H1 (cell line): ENCODE measurements at regions not wholly inside any gene's neighbourhood (a gene's known extent, or its start where the extent isn't known, plus 50 kb on each side); places are given as distances from the start of the nearest gene placed in this dataset.

Experiments
- CTCF ChIA-PET: fragments of 300-600 bp; sonication (Branson Sonifier 250); formaldehyde crosslinking; loops from one replicate; lab custom pipeline; 2021; ENCODE audit not compliant: partially characterized antibody; lab: Charles Lee
- POLR2A ChIA-PET: fragments of 300-600 bp; sonication (Branson Sonifier 250); formaldehyde crosslinking; loops from one replicate; lab custom pipeline; 2021; ENCODE audit warnings: inconsistent platforms; ENCODE audit not compliant: partially characterized antibody; lab: Charles Lee
- DNase-seq, 2 experiments: peaks; one replicate each; pipeline versions ENCODE4 v3.0.0 to v3.0.0-alpha.2; 2010 to 2022; ENCODE audit warnings: low spot score in 2 of 2, low read depth in 1 of 2, mixed read lengths in 1 of 2
- FAIRE-seq: peaks from 2 replicates; lab custom pipeline; 2011; peaks lifted over from hg19 to GRCh38; lab: Jason Lieb, UNC
- H2AFZ ChIP-seq: 2 replicates; pipeline ENCODE4 v1.8.1; 2012; ENCODE audit warnings: low read length, inconsistent platforms
- H2AK5ac ChIP-seq: 2 replicates; pipeline ENCODE4 v1.6.1; 2013; ENCODE audit warnings: low read depth, low read length
- H2BK120ac ChIP-seq: replicated peaks from 2 replicates; pipeline ENCODE3; 2013; ENCODE audit warnings: low read depth, low read length, inconsistent platforms
- H2BK12ac ChIP-seq: 2 replicates; pipeline ENCODE4 v1.6.1; 2013; ENCODE audit warnings: low read depth, low read length
- H2BK15ac ChIP-seq: 2 replicates; pipeline ENCODE4 v1.6.1; 2013; ENCODE audit warnings: low read length
- H2BK20ac ChIP-seq: 2 replicates; pipeline ENCODE4 v1.6.1; 2013; ENCODE audit warnings: low read length
- H2BK5ac ChIP-seq: 2 replicates; pipeline ENCODE4 v1.6.1; 2013; ENCODE audit warnings: low read depth, low read length
- H3K14ac ChIP-seq: 2 replicates; pipeline ENCODE4 v1.6.1; 2013; ENCODE audit warnings: inconsistent platforms; ENCODE audit not compliant: insufficient read length
- H3K18ac ChIP-seq: 2 replicates; pipeline ENCODE4 v1.6.1; 2013; ENCODE audit warnings: low read length; ENCODE audit errors: extremely low read depth
- H3K23ac ChIP-seq: 2 replicates; pipeline ENCODE4 v1.6.1; 2013; ENCODE audit warnings: inconsistent platforms; ENCODE audit not compliant: insufficient read length
- H3K23me2 ChIP-seq: 2 replicates; pipeline ENCODE4 v1.6.1; 2013; ENCODE audit warnings: low read depth, low read length
- H3K27ac ChIP-seq: 2 replicates; pipeline ENCODE4 v1.6.1; 2011; ENCODE audit warnings: low read depth, low read length, inconsistent platforms
- H3K27me3 ChIP-seq, 4 experiments: replicated peaks in 1 of 4; 1 replicate in 1 of 4; 2 replicates in 3 of 4; pipeline versions ENCODE4 v1.6.1 to v1.8.1; 2011 to 2013; ENCODE audit warnings: low read length in 3 of 4, mild to moderate bottlenecking in 3 of 4, inconsistent platforms in 2 of 4, mixed read lengths in 2 of 4, moderate library complexity in 1 of 4; ENCODE audit not compliant: control insufficient read depth in 3 of 4, insufficient read depth in 3 of 4; ENCODE audit errors: extremely low read depth in 1 of 4
- H3K36me3 ChIP-seq, 4 experiments: 2 replicates each; pipeline versions ENCODE4 v1.6.1 to v1.8.1; 2011 to 2013; ENCODE audit warnings: mild to moderate bottlenecking in 4 of 4, low read length in 3 of 4, moderate library complexity in 2 of 4, control low read depth in 1 of 4, inconsistent platforms in 1 of 4; ENCODE audit not compliant: insufficient read depth in 4 of 4, control insufficient read depth in 2 of 4
- H3K4ac ChIP-seq: replicated peaks from 2 replicates; pipeline ENCODE3; 2013; ENCODE audit warnings: low read length, low read depth, mixed read lengths, inconsistent platforms; ENCODE audit not compliant: insufficient read length
- H3K4me1 ChIP-seq, 4 experiments: replicated peaks in 1 of 4; 1 replicate in 1 of 4; 2 replicates in 3 of 4; pipeline versions ENCODE4 v1.6.1 to v1.8.1; 2011 to 2013; ENCODE audit warnings: low read length in 3 of 4, inconsistent platforms in 2 of 4, mixed read lengths in 1 of 4; ENCODE audit not compliant: insufficient read depth in 4 of 4, control insufficient read depth in 3 of 4
- H3K4me2 ChIP-seq, 2 experiments: 2 replicates each; pipeline versions ENCODE4 v1.6.1 to v1.8.1; 2011 to 2013; ENCODE audit warnings: low read depth in 2 of 2, low read length in 2 of 2, control low read depth in 1 of 2, inconsistent platforms in 1 of 2, mild to moderate bottlenecking in 1 of 2; ENCODE audit not compliant: insufficient read depth in 1 of 2
- H3K4me3 ChIP-seq, 4 experiments: fragments of 200-600, 300-600 bp in 1 of 4; sonication (generic), shearing (Covaris generic), sonication (Bioruptor Twin) in 1 of 4; 2 replicates each; pipeline versions ENCODE4 v1.5.1 to v1.8.1; 2011 to 2016; ENCODE audit warnings: low read length in 4 of 4, low read depth in 3 of 4, control low read depth in 2 of 4, inconsistent platforms in 2 of 4, mild to moderate bottlenecking in 2 of 4, mixed read lengths in 1 of 4, moderate library complexity in 1 of 4; ENCODE audit not compliant: insufficient read depth in 2 of 4; ENCODE audit errors: extremely low read depth in 1 of 4
- H3K56ac ChIP-seq: replicated peaks from 2 replicates; pipeline ENCODE3; 2013; ENCODE audit warnings: low read depth, mild to moderate bottlenecking, mixed read lengths, low read length, inconsistent platforms; ENCODE audit not compliant: insufficient read length
- H3K79me1 ChIP-seq: 2 replicates; pipeline ENCODE4 v1.6.1; 2013; ENCODE audit warnings: low read depth, low read length, control low read depth
- H3K79me2 ChIP-seq, 2 experiments: 2 replicates each; pipeline versions ENCODE4 v1.6.1 to v1.8.1; 2012 to 2013; ENCODE audit warnings: low read length in 2 of 2, mild to moderate bottlenecking in 2 of 2, inconsistent platforms in 1 of 2; ENCODE audit not compliant: insufficient read depth in 2 of 2, control insufficient read depth in 1 of 2
- H3K9ac ChIP-seq, 4 experiments: replicated peaks in 1 of 4; 1 replicate in 1 of 4; 2 replicates in 3 of 4; pipeline versions ENCODE4 v1.6.1 to v1.8.1; 2011 to 2013; ENCODE audit warnings: low read depth in 3 of 4, low read length in 3 of 4, control low read depth in 2 of 4, mild to moderate bottlenecking in 2 of 4, moderate library complexity in 2 of 4, inconsistent platforms in 1 of 4; ENCODE audit errors: extremely low read depth in 1 of 4
- H3K9me3 ChIP-seq, 2 experiments: 2 replicates each; pipeline versions ENCODE4 v1.6.1 to v1.8.1; 2012 to 2013; ENCODE audit warnings: mild to moderate bottlenecking in 2 of 2, moderate library complexity in 2 of 2, control low read depth in 1 of 2, inconsistent platforms in 1 of 2, low read depth in 1 of 2, low read length in 1 of 2, mixed read lengths in 1 of 2; ENCODE audit not compliant: insufficient read depth in 2 of 2
- H4K20me1 ChIP-seq, 2 experiments: replicated peaks in 1 of 2; 2 replicates each; pipeline versions ENCODE3 to v1.8.1; 2011 to 2013; ENCODE audit warnings: inconsistent platforms in 2 of 2, low read length in 2 of 2, mild to moderate bottlenecking in 1 of 2; ENCODE audit not compliant: insufficient read depth in 2 of 2, control insufficient read depth in 1 of 2
- H4K5ac ChIP-seq: 2 replicates; pipeline ENCODE4 v1.6.1; 2013; ENCODE audit warnings: low read length, low read depth, mixed read lengths, inconsistent platforms; ENCODE audit not compliant: insufficient read length
- H4K8ac ChIP-seq: 2 replicates; pipeline ENCODE4 v1.8.0; 2013; ENCODE audit warnings: mild to moderate bottlenecking, moderate library complexity, low read length, inconsistent platforms; ENCODE audit not compliant: insufficient read depth; ENCODE audit errors: extremely low read depth
- H4K91ac ChIP-seq: replicated peaks from 2 replicates; pipeline ENCODE3; 2013; ENCODE audit warnings: low read length, mixed read lengths, inconsistent platforms; ENCODE audit not compliant: insufficient read length
- BACH1 ChIP-seq: IDR thresholded peaks from 2 replicates; pipeline ENCODE4 v1.6.1; 2012; ENCODE audit warnings: low read length, improper control_type of control experiment
- BRCA1 ChIP-seq: IDR thresholded peaks from 2 replicates; pipeline ENCODE4 v1.6.1; 2012; ENCODE audit warnings: low read depth, low read length, improper control_type of control experiment
- CBX8 ChIP-seq: fragments of 300-800, 300-1000 bp; sonication (generic); IDR thresholded peaks from 2 replicates; pipeline ENCODE4 v1.7.1; 2016; ENCODE audit warnings: low read depth, low read length, borderline replicate concordance
- CREB1 ChIP-seq: IDR thresholded peaks from 2 replicates; pipeline ENCODE4 v1.6.1; 2012; ENCODE audit warnings: inconsistent platforms
- GTF2F1 ChIP-seq: IDR thresholded peaks from 2 replicates; pipeline ENCODE4 v1.6.1; 2012; ENCODE audit warnings: low read depth, low read length, improper control_type of control experiment, borderline replicate concordance
- HDAC6 ChIP-seq: IDR thresholded peaks from one replicate; pipeline ENCODE4 v1.7.1; 2012; ENCODE audit warnings: low read depth, mild to moderate bottlenecking, inconsistent platforms, low read length, moderate library complexity
- KDM1A ChIP-seq: fragments of 200-600, 300-600 bp; sonication (generic); IDR thresholded peaks from 2 replicates; pipeline ENCODE4 v1.7.1; 2016; ENCODE audit warnings: mild to moderate bottlenecking, low read length, borderline replicate concordance
- MAFK ChIP-seq: IDR thresholded peaks from 2 replicates; pipeline ENCODE4 v1.6.1; 2012; ENCODE audit warnings: low read depth, mild to moderate bottlenecking, improper control_type of control experiment, low read length
- POLR2A ChIP-seq, 2 experiments: IDR thresholded peaks; 1 replicate in 1 of 2; 2 replicates in 1 of 2; pipeline ENCODE4 v1.6.1; 2011; ENCODE audit warnings: low read depth in 2 of 2, low read length in 2 of 2, mild to moderate bottlenecking in 2 of 2; ENCODE audit errors: control extremely low read depth in 1 of 2
- SAP30 ChIP-seq: fragments of 300-600 bp; sonication (generic); IDR thresholded peaks from 2 replicates; pipeline ENCODE4 v1.7.1; 2012; ENCODE audit warnings: low read length, moderate library complexity, mild to moderate bottlenecking, inconsistent platforms; ENCODE audit not compliant: insufficient read depth, insufficient replicate concordance
- SP1 ChIP-seq: IDR thresholded peaks from 2 replicates; pipeline ENCODE4 v1.6.1; 2011; ENCODE audit warnings: low read depth, low read length
- SP4 ChIP-seq: IDR thresholded peaks from 2 replicates; pipeline ENCODE4 v1.6.1; 2012; ENCODE audit warnings: low read length, inconsistent platforms
- SRF ChIP-seq: IDR thresholded peaks from 2 replicates; pipeline ENCODE4 v1.6.1; 2011; ENCODE audit warnings: mild to moderate bottlenecking, low read depth, low read length, moderate library complexity
- TEAD4 ChIP-seq: IDR thresholded peaks from 2 replicates; pipeline ENCODE4 v1.6.1; 2012; ENCODE audit warnings: low read depth, low read length, inconsistent platforms, mixed read lengths
- WGBS, 2 experiments: shearing (Covaris generic) in 1 of 2; methylation state at CpG; one replicate each; pipeline versions ENCODE4 v1.1.6 to v1.1.7; 2013 to 2015; ENCODE audit warnings: low lambda C conversion rate in 2 of 2, mixed read lengths in 2 of 2, inconsistent platforms in 1 of 2, low coverage in 1 of 2, missing lambda C conversion rate in 1 of 2; ENCODE audit not compliant: insufficient replicate concordance in 2 of 2, insufficient coverage in 1 of 2, insufficient read length in 1 of 2; ENCODE audit errors: extremely low coverage in 1 of 2, missing lambda C conversion rate in 1 of 2; 5-methylcytosine and 5-hydroxymethylcytosine counted together
- TF ChIP-seq, protein P1 (sequence below): IDR thresholded peaks from 2 replicates; pipeline ENCODE4 v1.6.1; 2012; ENCODE audit warnings: low read length, inconsistent platforms

DNA sequence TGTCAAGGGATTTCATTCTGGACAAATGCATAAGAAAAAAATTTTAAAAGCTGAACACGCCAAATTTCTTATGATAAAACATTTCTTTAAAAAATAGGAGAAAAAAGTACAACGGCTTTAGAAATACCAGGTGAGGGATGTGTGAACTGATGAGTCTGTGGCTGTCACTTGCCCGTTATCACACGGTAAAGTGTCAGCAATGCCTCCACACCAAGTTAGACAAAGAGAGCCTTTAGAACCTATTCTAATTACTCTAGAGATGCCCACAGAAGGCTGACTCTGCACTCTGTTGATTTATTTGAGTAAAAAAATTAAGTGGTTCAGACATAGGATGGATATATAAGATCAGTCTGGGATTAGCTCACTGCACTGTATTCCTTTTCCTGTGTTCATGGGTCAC is 523.8 kb downstream of the RNF144A start:
- 78% methylated on average over 4 of the region's 4 CpGs; no CpG with 5 or more reads in 1 of the 2 experiments for WGBS, 2 experiments
- Histone ChIP-seq H2AFZ (no peak overlapping the region), H3K9me3 (no peaks in the 10 kb centered on the region)
- no peak for TF ChIP-seq BACH1
- no peak for TF ChIP-seq SP1
- TF ChIP-seq SP4: no peak
- no peak for TF ChIP-seq KDM1A
- no peak for TF ChIP-seq HDAC6
- TF ChIP-seq, protein P1, sequence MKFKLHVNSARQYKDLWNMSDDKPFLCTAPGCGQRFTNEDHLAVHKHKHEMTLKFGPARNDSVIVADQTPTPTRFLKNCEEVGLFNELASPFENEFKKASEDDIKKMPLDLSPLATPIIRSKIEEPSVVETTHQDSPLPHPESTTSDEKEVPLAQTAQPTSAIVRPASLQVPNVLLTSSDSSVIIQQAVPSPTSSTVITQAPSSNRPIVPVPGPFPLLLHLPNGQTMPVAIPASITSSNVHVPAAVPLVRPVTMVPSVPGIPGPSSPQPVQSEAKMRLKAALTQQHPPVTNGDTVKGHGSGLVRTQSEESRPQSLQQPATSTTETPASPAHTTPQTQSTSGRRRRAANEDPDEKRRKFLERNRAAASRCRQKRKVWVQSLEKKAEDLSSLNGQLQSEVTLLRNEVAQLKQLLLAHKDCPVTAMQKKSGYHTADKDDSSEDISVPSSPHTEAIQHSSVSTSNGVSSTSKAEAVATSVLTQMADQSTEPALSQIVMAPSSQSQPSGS: no peak
- TF ChIP-seq POLR2A (IDR thresholded peaks at IDR 0.05; ENCODE audit: control extremely low read depth in 1 of 2, low read depth in 2 of 2, low read length in 2 of 2): no peak
- TF ChIP-seq SAP30: no peak
- no peak for TF ChIP-seq MAFK
- no peak for TF ChIP-seq SRF
- TF ChIP-seq CREB1: no peak
- TF ChIP-seq BRCA1: no peak
- TF ChIP-seq TEAD4: no peak
- TF ChIP-seq CBX8: no peak
- no peak for TF ChIP-seq GTF2F1

More for the DNA sequence above, 523.8 kb downstream of the RNF144A start:
- Histone ChIP-seq H2BK20ac (no peak overlapping the region), H3K14ac (no peak overlapping the region), H2AK5ac (no peak overlapping the region), H3K4me2 (no peak overlapping the region), H3K27me3 (peaks cover 0 to 2% (median 0%) of the 10 kb centered on the region in 4 experiments; a peak in 2 of 7 replicates), H3K4me3 (no peak overlapping the region), H3K23ac (no peak overlapping the region), H2BK5ac (no peak overlapping the region), H2BK15ac (no peak overlapping the region), H4K8ac (no peak overlapping the region), H3K9ac (no peak overlapping the region), H4K20me1 (no peaks in the 10 kb centered on the region), H3K18ac (no peak overlapping the region), H3K27ac (no peak overlapping the region), H3K56ac (no peak overlapping the region), H2BK12ac (no peak overlapping the region), H3K36me3 (no peaks in the 10 kb centered on the region), H3K23me2 (no peaks in the 10 kb centered on the region), H4K91ac (no peak overlapping the region), H3K4me1 (no peaks in the 10 kb centered on the region), H4K5ac (no peak overlapping the region), H3K79me2 (no peaks in the 10 kb centered on the region), H3K4ac (no peak overlapping the region), H2BK120ac (no peak overlapping the region), H3K79me1 (no peaks in the 10 kb centered on the region)
- DNase-seq: no peak
- ChIA-PET POLR2A (no interaction called here), CTCF (no interaction called here)
- no peak for FAIRE-seq
